PFSK-1 (cell line): ENCODE measurements at regions not wholly inside any gene's neighbourhood (a gene's known extent, or its start where the extent isn't known, plus 50 kb on each side); places are given as distances from the start of the nearest gene placed in this dataset.

ENCODE experiments used
- FOXP2 ChIP-seq: optimal IDR thresholded peaks from 2 replicates; pipeline ENCODE3; 2011; ENCODE audit warnings: borderline replicate concordance, control low read depth, inconsistent platforms; ENCODE audit not compliant: insufficient read depth; ENCODE audit errors: extremely low read length, extremely low read depth
- POLR2AphosphoS5 ChIP-seq: IDR thresholded peaks from 2 replicates; pipeline ENCODE4 v1.6.1; 2012; ENCODE audit warnings: low read depth, mild to moderate bottlenecking, control low read depth, low read length, moderate library complexity
- REST ChIP-seq, 2 experiments: IDR thresholded peaks; 2 replicates each; pipeline versions ENCODE4 v1.6.1 to v1.8.0; 2011 to 2012; ENCODE audit warnings: low read depth in 2 of 2, low read length in 2 of 2, control low read depth in 1 of 2, inconsistent platforms in 1 of 2, mild to moderate bottlenecking in 1 of 2, moderate library complexity in 1 of 2; ENCODE audit not compliant: insufficient read depth in 1 of 2
- SIN3A ChIP-seq: IDR thresholded peaks from 2 replicates; pipeline ENCODE4 v1.6.1; 2012; ENCODE audit warnings: mild to moderate bottlenecking, low read length, moderate library complexity, borderline replicate concordance; ENCODE audit not compliant: insufficient read depth
- TAF1 ChIP-seq: IDR thresholded peaks from 2 replicates; pipeline ENCODE4 v1.6.1; 2012; ENCODE audit warnings: low read length, control low read depth, borderline replicate concordance; ENCODE audit not compliant: insufficient read depth

- TF ChIP-seq TAF1 = no peak
Observed at GRCh38 chr19:28884786-28885476, 328.0 kb downstream of the UQCRFS1 start.

- no peak for TF ChIP-seq REST (IDR thresholded peaks at IDR 0.05; ENCODE audit: insufficient read depth in 1 of 2, low read depth in 2 of 2, low read length in 2 of 2)
- TF ChIP-seq FOXP2 = no peak
- no peak for TF ChIP-seq TAF1
- TF ChIP-seq SIN3A = no peak
- TF ChIP-seq POLR2AphosphoS5 = no peak
Observed at GRCh38 chr19:28883241-28883693, 329.7 kb downstream of the UQCRFS1 start.

- TF ChIP-seq TAF1 = no peak
- no peak for TF ChIP-seq POLR2AphosphoS5
- no peak for TF ChIP-seq SIN3A
- no peak for TF ChIP-seq REST (IDR thresholded peaks at IDR 0.05; ENCODE audit: insufficient read depth in 1 of 2, low read depth in 2 of 2, low read length in 2 of 2)
- TF ChIP-seq FOXP2 = no peak
Observed at GRCh38 chr19:28882818-28883217, 330.1 kb downstream of the UQCRFS1 start.

GRCh38 chr19:28881616-28882015, 331.3 kb downstream of the UQCRFS1 start:
- TF ChIP-seq POLR2AphosphoS5 (no peak), REST (IDR thresholded peaks at IDR 0.05; ENCODE audit: insufficient read depth in 1 of 2, low read depth in 2 of 2, low read length in 2 of 2) (no peak), FOXP2 (no peak), SIN3A (no peak), TAF1 (no peak)

GRCh38 chr19:28880735-28881401, 332.1 kb downstream of the UQCRFS1 start:
- TF ChIP-seq TAF1 (no peak), REST (IDR thresholded peaks at IDR 0.05; ENCODE audit: insufficient read depth in 1 of 2, low read depth in 2 of 2, low read length in 2 of 2) (no peak), SIN3A (no peak), POLR2AphosphoS5 (no peak), FOXP2 (no peak)
